Medulla oblongata (tissue), 1 donor: ENCODE measurements at regions not wholly inside any gene's neighbourhood (a gene's known extent, or its start where the extent isn't known, plus 50 kb on each side); places are given as distances from the start of the nearest gene placed in this dataset.

ENCODE experiments used
- DNase-seq: peaks from one replicate; pipeline ENCODE4 v3.0.0-alpha.2; 2015; ENCODE audit errors: extremely low spot score

- DNase-seq = no peak
Observed at GRCh38 chrX:9148615-9149399, 114.9 kb upstream of the FAM9B start.

DNA sequence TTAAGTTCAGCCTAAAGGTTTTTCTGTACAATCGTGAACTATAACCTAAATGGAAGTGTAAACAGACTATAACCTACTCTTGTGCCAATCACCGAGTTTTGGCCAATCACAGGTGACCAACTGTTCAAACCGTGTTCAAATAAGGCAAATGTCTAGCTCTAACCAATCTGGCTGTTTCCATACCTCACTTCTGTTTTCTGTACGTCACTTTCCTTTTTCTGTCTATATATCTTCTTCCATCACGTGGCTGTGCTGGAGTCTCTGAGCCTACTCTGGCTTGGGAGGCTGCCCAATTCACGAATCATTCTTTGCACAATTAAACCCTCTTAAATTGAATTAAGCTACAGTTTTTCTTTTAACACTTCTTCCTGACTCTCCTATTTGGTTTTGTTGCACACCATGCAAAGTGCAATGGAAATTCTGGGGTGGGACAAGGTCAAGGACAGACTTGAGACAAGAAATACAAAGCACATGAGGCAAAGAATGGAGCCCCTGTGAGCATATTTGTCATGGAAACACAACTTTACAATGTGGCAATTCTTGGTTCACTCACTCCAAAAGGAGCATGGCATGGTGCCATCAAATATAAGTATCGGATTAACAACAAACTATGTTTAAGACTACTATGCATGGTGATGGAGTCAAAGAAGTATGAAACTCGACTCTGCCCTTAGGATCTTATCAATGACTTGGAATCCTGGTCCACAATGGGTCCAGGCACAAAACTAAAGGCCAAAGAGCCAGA lies 115.7 kb upstream of the FAM9B start:
- DNase-seq = no peak

- no peak for DNase-seq
Observed at GRCh38 chrX:9151772-9152307, 117.9 kb upstream of the FAM9B start.

DNA sequence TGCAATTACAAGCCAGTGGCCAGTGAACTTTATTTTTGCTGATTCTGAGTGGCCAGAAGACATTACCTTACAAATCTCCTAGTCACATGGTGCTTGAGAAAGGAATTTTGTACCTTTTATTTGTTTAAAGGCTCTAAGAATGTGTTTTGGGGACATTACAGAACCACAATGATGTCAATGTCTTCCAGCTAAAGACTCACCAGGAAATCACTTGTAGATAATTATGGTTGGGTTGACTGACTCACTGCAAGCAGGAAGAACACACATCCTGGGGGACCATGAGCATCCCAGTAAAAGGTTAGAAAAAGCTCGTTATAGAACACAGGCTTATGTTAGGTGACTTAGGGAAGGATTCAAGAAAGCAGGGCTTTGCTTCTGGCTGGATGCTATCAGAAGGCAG lies 119.4 kb upstream of the FAM9B start:
- no peak for DNase-seq

- DNase-seq = no peak
Observed at GRCh38 chrX:9158611-9159010, 124.7 kb upstream of the FAM9B start.

- DNase-seq = no peak
Observed at GRCh38 chrX:9160698-9161329, 126.9 kb upstream of the FAM9B start.

GRCh38 chrX:9162698-9163097 lies 128.8 kb upstream of the FAM9B start:
- DNase-seq = no peak

DNA sequence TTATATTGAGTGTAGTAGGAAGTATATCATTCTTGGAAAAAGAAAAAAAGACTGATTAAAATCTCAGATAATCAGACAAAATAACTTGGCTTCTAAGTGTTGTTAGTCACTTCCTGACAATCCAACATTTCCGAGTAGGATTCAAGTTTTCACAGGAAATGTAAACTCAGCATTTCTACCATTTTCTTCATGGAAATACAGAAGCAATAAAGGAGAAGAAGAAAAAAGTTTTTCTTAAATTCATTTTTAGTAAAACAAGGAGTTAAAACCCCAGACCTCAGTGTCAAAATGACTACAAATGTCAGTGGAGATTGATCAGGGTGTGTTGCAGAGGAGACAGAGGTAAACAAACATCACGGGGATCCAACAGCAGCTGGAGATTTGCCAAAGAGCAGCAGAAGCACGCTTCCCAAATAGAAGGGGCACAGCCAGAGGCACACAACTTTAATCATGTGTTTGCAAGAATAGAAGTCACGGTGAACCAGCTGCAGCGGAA lies 129.3 kb upstream of the FAM9B start:
- no peak for DNase-seq

- no peak for DNase-seq
Observed at GRCh38 chrX:9164086-9164485, 130.2 kb upstream of the FAM9B start.

GRCh38 chrX:9164533-9165426 lies 130.9 kb upstream of the FAM9B start:
- no peak for DNase-seq

DNA sequence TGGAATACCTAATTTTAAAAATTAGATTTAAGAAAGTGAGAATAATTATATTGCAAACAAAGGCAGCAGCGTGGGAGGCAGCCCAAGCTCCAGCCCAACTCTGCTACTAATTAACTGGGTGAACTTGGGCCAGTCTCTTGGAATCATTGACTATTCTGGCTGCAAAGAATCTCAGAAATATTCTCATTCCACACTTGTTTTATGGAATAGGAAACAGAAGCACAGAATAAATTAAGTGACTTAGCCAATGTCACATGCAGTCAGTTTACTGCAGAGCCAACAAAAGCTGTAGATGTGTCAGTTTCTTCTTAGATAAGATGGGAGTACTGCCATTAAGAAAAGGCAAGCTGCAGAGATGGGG lies 132.6 kb upstream of the FAM9B start:
- DNase-seq = no peak

- DNase-seq = no peak
Observed at GRCh38 chrX:9171841-9172463, 138.0 kb upstream of the FAM9B start.

- no peak for DNase-seq
Observed at GRCh38 chrX:9172464-9172850, 138.5 kb upstream of the FAM9B start.

GRCh38 chrX:9180623-9181022 lies 146.7 kb upstream of the FAM9B start:
- DNase-seq = no peak

DNA sequence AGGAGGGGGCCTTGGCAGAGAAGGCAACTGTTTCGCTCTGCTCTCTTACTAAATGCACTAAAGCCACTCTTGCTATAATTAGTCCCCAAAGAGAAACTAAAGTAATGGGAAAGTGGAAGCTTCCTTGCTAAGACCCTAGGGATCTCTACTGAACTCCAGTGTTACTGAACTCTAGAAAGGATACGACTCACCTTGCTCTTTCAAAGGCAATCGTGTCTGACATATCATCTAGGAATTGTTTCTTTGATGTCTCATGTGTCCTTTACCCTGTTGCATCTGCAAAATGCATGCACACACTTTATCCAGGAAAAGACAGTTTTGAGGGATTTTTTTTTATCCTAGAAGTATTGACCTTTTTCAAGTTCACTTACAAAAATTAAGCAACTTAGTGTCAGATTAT lies 148.1 kb upstream of the FAM9B start:
- DNase-seq = no peak

DNA sequence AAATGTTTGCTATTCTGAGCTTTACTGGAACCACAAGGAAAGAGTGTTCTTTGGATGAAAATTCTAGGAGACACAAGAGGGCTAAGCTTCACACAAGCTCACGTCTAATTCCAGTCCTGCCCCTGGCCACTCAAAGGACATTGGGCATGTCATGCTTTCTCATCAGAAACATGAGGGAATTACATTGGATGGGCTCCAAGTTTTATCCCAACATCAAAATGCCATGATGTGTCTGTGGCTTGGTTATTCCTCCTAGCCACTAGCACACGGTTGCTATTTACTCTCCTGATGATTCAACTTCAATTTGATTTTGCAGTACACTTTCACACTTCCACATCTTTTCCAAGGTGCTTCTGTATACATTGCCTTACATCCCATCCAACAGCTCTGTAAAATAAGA lies 149.6 kb upstream of the FAM9B start:
- DNase-seq = no peak

- DNase-seq = no peak
Observed at GRCh38 chrX:9184211-9184610, 150.3 kb upstream of the FAM9B start.

DNA sequence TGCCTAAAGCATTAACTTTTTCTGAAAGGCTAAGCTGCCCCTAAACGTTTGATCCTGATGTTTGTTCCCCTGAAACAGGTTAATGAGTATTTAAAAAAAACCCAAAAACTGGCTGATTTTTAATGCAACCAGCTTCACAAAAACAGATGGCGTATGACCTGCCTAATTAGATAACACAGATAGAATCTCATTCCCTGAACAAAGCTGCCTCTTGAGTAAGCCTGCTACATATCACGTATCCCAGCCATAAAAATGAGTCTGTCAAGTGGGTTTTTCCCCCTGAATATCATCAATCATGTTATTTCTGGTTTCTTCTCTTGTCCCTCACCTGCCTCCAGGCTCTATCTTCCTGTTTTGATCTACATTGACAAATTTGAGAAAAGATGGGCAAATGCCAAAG lies 154.2 kb upstream of the FAM9B start:
- DNase-seq = no peak

- DNase-seq = no peak
Observed at GRCh38 chrX:9189286-9189685, 155.4 kb upstream of the FAM9B start.

DNA sequence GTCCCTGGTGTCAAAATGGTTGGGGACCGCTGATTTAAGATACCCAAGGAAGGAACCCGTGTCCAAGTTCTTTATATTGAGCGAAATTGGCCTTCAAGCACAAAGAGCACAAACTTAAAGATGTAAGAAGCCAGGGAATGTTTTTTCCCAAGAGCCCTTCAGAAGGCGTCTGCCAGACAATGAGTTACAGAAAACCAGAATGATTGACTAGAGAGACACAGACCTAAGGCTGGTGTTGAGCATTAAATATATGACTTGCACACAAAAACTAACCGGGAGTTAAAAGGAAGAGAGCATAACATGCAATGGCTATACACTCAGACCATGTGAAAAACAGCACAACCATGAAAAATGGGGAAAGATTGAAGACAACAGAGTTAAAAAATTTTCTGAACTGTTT lies 157.5 kb upstream of the FAM9B start:
- no peak for DNase-seq
